Pancreas (tissue), 10 donors: ENCODE measurements at regions not wholly inside any gene's neighbourhood (a gene's known extent, or its start where the extent isn't known, plus 50 kb on each side); places are given as distances from the start of the nearest gene placed in this dataset.

ENCODE experiments used
- ATAC-seq, 4 donors: fragments of 200-7000 bp; cut with Tn5 transposase; one replicate each; pipeline versions ENCODE4 v1.8.0 to v1.9.1; 2020; ENCODE audit warnings: mild to moderate bottlenecking in 4 of 4, moderate library complexity in 4 of 4
- DNase-seq, 6 donors: peaks; one replicate each; pipeline ENCODE4 v3.0.0-alpha.2; 2020
- FAIRE-seq: peaks from 2 replicates; lab custom pipeline; 2012; peaks lifted over from hg19 to GRCh38; lab: Jason Lieb, UNC
- H3K27ac ChIP-seq, 4 donors: fragments of 200-600 bp; sonication (generic); 1 replicate in 3 of 4; 2 replicates in 1 of 4; pipeline versions ENCODE4 v1.5.0 to v1.8.0; 2020
- H3K27me3 ChIP-seq, 4 donors: fragments of 200-600 bp; one replicate each; pipeline ENCODE4 v1.8.0; 2021
- H3K36me3 ChIP-seq, 3 donors: fragments of 200-600 bp; sonication (generic) in 1 of 3; one replicate each; pipeline versions ENCODE4 v1.5.0 to v1.8.0; 2020 to 2021
- H3K4me1 ChIP-seq, 3 donors: fragments of 200-600 bp; one replicate each; pipeline ENCODE4 v1.8.0; 2021
- H3K4me3 ChIP-seq, 4 donors: fragments of 200-600 bp; sonication (generic) in 2 of 4; one replicate each; pipeline versions ENCODE4 v1.5.0 to v1.8.0; 2020 to 2021
- H3K9me3 ChIP-seq, 4 donors: fragments of 200-600 bp; one replicate each; pipeline ENCODE4 v1.8.0; 2021
- CTCF ChIP-seq, 4 donors: fragments of 200-600 bp; sonication (generic) in 3 of 4; IDR thresholded peaks; one replicate each; pipeline versions ENCODE4 v1.5.0 to v1.8.0; 2021; ENCODE audit warnings: antibody characterized with exemption in 4 of 4
- whole genome bisulfite sequencing, 2 donors: extraction: QIAGEN DNeasy Blood & Tissue Kit; methylation state at CpG; one replicate each; pipeline ENCODE4 v1.1.7; 2013; 5-methylcytosine and 5-hydroxymethylcytosine counted together
- intact Hi-C, 3 donors: fragments of 100-400 bp; cut with DNase I; formaldehyde crosslinking; loops; one replicate each; pipeline versions ENCODE4 v1.11.1 to v1.14.2; 2022
- donor health status: healthy with polysubstance abuse.
- donor health status: DM: no; HTN: no; CAD: no; lungs with moderate emphysema.
- donor health status: DM: no; HTN: no; CAD: no.
- donor health status: control.
- donor health status: control.
- donor health status: Bipolar disorder and iron deficiency.
- donor health status: DM: yes; HTN: yes; CAD: no.
- donor health status: DM: no; HTN: no; CAD: no.
- donor health status: DM: no; HTN: no; CAD: no.
- donor health status: DM: yes; HTN: yes; CAD: no.

GRCh38 chr2:226652369-226652768 lies 147.3 kb downstream of the IRS1 start:
- peaks cover 0 to 18% (median 14%) of the 10 kb centered on the region in 3 donors for H3K4me1 ChIP-seq
- ATAC-seq (peak in 3 of 4 donors; percentile 45 to 47 (median 46)), DNase-seq (no peak), FAIRE-seq (no peak)
- no peaks in the 10 kb centered on the region for H3K36me3 ChIP-seq
- no peaks in the 10 kb centered on the region for H3K9me3 ChIP-seq
- H3K4me3 ChIP-seq: no peak overlapping the region
- intact Hi-C loops: no loop called here
- no peaks in the 10 kb centered on the region for H3K27me3 ChIP-seq
- TF ChIP-seq CTCF (IDR thresholded peaks at IDR 0.05): no peak
- WGBS, 2 donors: 50 to 55% methylated on average over 4 of the region's 4 CpGs
- H3K27ac ChIP-seq: peak overlapping the region in 2 of 4 donors; percentile 20 to 50

GRCh38 chr2:226649871-226650660 lies 149.6 kb downstream of the IRS1 start:
- peak; percentile 61 to 91 (median 90) for ATAC-seq
- WGBS, 2 donors: 54 to 57% methylated on average over 13 of the region's 13 CpGs
- no peak for TF ChIP-seq CTCF (IDR thresholded peaks at IDR 0.05)
- Histone ChIP-seq H3K4me3 (no peak overlapping the region), H3K4me1 (peaks cover 0 to 5% (median 0%) of the 10 kb centered on the region in 3 donors), H3K9me3 (no peaks in the 10 kb centered on the region), H3K27me3 (no peaks in the 10 kb centered on the region), H3K27ac (peak overlapping the region in 3 of 4 donors; percentile 13 to 72 (median 67)), H3K36me3 (no peaks in the 10 kb centered on the region)
- intact Hi-C loops: no loop called here
- peak in 4 of 6 donors; percentile 18 to 43 (median 30) for DNase-seq
- FAIRE-seq: peak; percentile 9

- WGBS, 2 donors: 95 to 98% methylated on average over 10 of the region's 10 CpGs
- DNase-seq (no peak), FAIRE-seq (no peak), ATAC-seq (no peak)
- intact Hi-C loops: no loop called here
- Histone ChIP-seq H3K27me3 (no peaks in the 10 kb centered on the region), H3K9me3 (no peaks in the 10 kb centered on the region), H3K27ac (peak overlapping the region in 3 of 4 donors; percentile 13 to 72 (median 67)), H3K36me3 (no peaks in the 10 kb centered on the region), H3K4me3 (no peak overlapping the region), H3K4me1 (peaks cover 0 to 5% (median 0%) of the 10 kb centered on the region in 3 donors)
- TF ChIP-seq CTCF (IDR thresholded peaks at IDR 0.05): no peak
Observed at GRCh38 chr2:226649201-226649600, 150.4 kb downstream of the IRS1 start.

GRCh38 chr2:226647621-226648518 lies 151.8 kb downstream of the IRS1 start:
- H3K4me3 ChIP-seq: no peak overlapping the region
- H3K4me1 ChIP-seq: peaks cover 0 to 5% (median 0%) of the 10 kb centered on the region in 3 donors
- FAIRE-seq: no peak
- no peaks in the 10 kb centered on the region for H3K36me3 ChIP-seq
- no peaks in the 10 kb centered on the region for H3K9me3 ChIP-seq
- WGBS, 2 donors: 83 to 84% methylated on average over 28 of the region's 28 CpGs
- H3K27me3 ChIP-seq: no peaks in the 10 kb centered on the region
- H3K27ac ChIP-seq: no peak overlapping the region
- TF ChIP-seq CTCF (IDR thresholded peaks at IDR 0.05): no peak
- no peak for ATAC-seq
- peak in 1 of 6 donors; percentile 63 for DNase-seq
- intact Hi-C loops: no loop called here
